Activated CD8-positive, alpha-beta T cell treated with anti-CD3 and anti-CD28 coated beads for 36 hours (primary cell): ENCODE measurements at regions not wholly inside any gene's neighbourhood (a gene's known extent, or its start where the extent isn't known, plus 50 kb on each side); places are given as distances from the start of the nearest gene placed in this dataset.

ENCODE experiments used
- ATAC-seq: fragments of 200-7000 bp; cut with Tn5 transposase; one replicate; pipeline ENCODE4 v1.10.0; 2021; ENCODE audit warnings: mild to moderate bottlenecking, moderate library complexity
- CTCF ChIA-PET: fragments of 350-600 bp; sonication (Branson Sonifier 250); formaldehyde crosslinking; loops from one replicate; lab custom pipeline; 2021; ENCODE audit warnings: antibody characterized with exemption; lab: Charles Lee
- POLR2A ChIA-PET: fragments of 350-600 bp; sonication (Branson Sonifier 250); formaldehyde crosslinking; loops from one replicate; lab custom pipeline; 2021; ENCODE audit warnings: antibody characterized with exemption; lab: Charles Lee
- DNase-seq: peaks from one replicate; pipeline ENCODE4 v3.0.0-alpha.2; 2020
- H3K27ac Mint-ChIP-seq: one replicate; pipeline ENCODE4 v1.8.0; 2021; ENCODE audit warnings: mild to moderate bottlenecking, mixed read lengths
- H3K27me3 Mint-ChIP-seq: one replicate; pipeline ENCODE4 v1.8.0; 2021; ENCODE audit warnings: mixed read lengths
- H3K36me3 Mint-ChIP-seq: one replicate; pipeline ENCODE4 v1.8.0; 2021; ENCODE audit warnings: low read depth, mixed read lengths
- H3K4me1 Mint-ChIP-seq: one replicate; pipeline ENCODE4 v1.8.0; 2021; ENCODE audit warnings: low read depth, mixed read lengths
- H3K4me3 Mint-ChIP-seq: one replicate; pipeline ENCODE4 v1.8.0; 2021; ENCODE audit warnings: mild to moderate bottlenecking, moderate library complexity, mixed read lengths
- H3K9me3 Mint-ChIP-seq: one replicate; pipeline ENCODE4 v1.8.0; 2021; ENCODE audit warnings: mixed read lengths
- intact Hi-C: fragments of 100-400 bp; cut with micrococcal nuclease; formaldehyde crosslinking; loops from one replicate; pipeline ENCODE4 v1.10.0; 2022
- TF ChIP-seq, protein P1 (sequence below): fragments of 200-600 bp; IDR thresholded peaks from one replicate; pipeline ENCODE4 v1.8.0; 2022; ENCODE audit warnings: antibody characterized with exemption, mild to moderate bottlenecking

DNA sequence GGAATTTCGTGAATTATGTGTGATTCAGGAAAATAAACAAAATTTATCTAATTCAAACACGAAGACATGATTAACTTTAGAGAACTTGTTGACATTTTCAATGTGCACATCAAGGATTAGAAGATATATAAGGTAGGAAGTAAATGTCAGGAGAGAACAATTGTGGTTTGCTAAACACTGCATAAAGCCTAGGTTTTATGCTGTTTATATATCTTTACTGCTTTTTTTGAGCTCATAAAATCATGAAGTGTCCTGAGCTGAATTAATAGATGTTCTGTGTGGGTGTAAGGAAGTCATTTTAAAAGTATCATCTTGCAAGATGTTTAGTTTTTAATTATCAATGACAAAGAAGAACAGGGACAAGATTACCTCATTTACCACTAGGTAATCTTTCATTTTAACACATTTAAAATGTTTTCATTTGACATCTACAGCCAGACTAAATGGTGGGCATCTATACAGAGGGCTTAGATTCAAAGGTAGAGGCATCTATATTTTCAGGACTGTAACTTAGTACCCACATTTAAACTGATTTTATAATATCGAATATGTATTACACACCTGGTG is 382.8 kb downstream of the ADAMTS20 start:
- H3K9me3 Mint-ChIP-seq = no peaks in the 10 kb centered on the region
- intact Hi-C loops = no loop called here
- ATAC-seq = no peak
- H3K27me3 Mint-ChIP-seq = no peaks in the 10 kb centered on the region
- POLR2A ChIA-PET = no interaction called here
- DNase-seq = no peak
- H3K4me1 Mint-ChIP-seq = no peaks in the 10 kb centered on the region
- TF ChIP-seq, protein P1, sequence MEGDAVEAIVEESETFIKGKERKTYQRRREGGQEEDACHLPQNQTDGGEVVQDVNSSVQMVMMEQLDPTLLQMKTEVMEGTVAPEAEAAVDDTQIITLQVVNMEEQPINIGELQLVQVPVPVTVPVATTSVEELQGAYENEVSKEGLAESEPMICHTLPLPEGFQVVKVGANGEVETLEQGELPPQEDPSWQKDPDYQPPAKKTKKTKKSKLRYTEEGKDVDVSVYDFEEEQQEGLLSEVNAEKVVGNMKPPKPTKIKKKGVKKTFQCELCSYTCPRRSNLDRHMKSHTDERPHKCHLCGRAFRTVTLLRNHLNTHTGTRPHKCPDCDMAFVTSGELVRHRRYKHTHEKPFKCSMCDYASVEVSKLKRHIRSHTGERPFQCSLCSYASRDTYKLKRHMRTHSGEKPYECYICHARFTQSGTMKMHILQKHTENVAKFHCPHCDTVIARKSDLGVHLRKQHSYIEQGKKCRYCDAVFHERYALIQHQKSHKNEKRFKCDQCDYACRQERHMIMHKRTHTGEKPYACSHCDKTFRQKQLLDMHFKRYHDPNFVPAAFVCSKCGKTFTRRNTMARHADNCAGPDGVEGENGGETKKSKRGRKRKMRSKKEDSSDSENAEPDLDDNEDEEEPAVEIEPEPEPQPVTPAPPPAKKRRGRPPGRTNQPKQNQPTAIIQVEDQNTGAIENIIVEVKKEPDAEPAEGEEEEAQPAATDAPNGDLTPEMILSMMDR = no peak
- no peak overlapping the region for H3K27ac Mint-ChIP-seq
- no peak overlapping the region for H3K4me3 Mint-ChIP-seq
- CTCF ChIA-PET = no interaction called here
- H3K36me3 Mint-ChIP-seq = no peaks in the 10 kb centered on the region

DNA sequence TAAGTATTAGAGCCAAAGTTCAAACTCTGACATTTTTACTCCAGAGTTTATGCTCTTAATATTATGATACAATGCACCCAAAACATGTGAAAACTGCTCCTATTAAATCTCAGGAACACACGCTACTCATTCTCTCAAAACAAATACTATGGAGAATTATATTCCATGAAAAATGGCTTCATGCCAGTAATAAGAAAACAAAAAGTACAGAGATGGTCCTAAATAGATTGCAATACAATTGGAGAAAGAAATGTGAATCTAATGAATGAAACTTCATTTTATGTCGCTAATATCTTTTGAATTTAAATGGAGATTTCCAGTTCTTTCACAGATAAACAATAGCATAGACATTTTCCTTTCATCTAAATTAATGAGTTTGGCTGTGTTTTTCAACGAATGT is 384.3 kb downstream of the ADAMTS20 start:
- H3K27ac Mint-ChIP-seq = no peak overlapping the region
- ATAC-seq = no peak
- H3K27me3 Mint-ChIP-seq = no peaks in the 10 kb centered on the region
- no peak for DNase-seq
- H3K4me3 Mint-ChIP-seq = no peak overlapping the region
- intact Hi-C loops = no loop called here
- H3K36me3 Mint-ChIP-seq = no peaks in the 10 kb centered on the region
- no peaks in the 10 kb centered on the region for H3K9me3 Mint-ChIP-seq
- H3K4me1 Mint-ChIP-seq = no peaks in the 10 kb centered on the region
- TF ChIP-seq, protein P1 = no peak
- ChIA-PET CTCF (no interaction called here), POLR2A (no interaction called here)

DNA sequence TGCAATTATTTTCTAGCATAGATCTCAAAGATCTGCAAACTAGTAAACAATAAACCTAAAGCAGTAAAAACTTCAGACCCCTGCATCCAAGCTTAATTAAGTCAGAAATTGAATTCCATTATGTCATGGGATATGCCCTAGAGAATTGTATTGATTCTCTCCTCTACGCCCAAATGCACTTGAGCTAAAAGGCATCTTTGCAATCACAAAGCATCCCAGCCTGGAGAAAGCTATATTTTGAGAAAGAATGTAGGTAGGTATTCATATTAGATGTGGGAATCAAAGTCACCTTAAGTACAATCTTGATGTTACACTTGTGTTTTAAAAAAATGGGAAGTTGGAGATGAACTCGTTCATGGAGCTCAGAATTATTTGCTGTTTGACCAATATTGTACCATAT is 386.7 kb downstream of the ADAMTS20 start:
- intact Hi-C loops = no loop called here
- no peaks in the 10 kb centered on the region for H3K36me3 Mint-ChIP-seq
- H3K4me1 Mint-ChIP-seq = no peaks in the 10 kb centered on the region
- H3K27me3 Mint-ChIP-seq = no peaks in the 10 kb centered on the region
- DNase-seq (no peak), ATAC-seq (no peak)
- H3K4me3 Mint-ChIP-seq = no peak overlapping the region
- ChIA-PET POLR2A (no interaction called here), CTCF (no interaction called here)
- TF ChIP-seq, protein P1 = no peak
- H3K9me3 Mint-ChIP-seq = peaks cover 2% of the 10 kb centered on the region
- no peak overlapping the region for H3K27ac Mint-ChIP-seq

DNA sequence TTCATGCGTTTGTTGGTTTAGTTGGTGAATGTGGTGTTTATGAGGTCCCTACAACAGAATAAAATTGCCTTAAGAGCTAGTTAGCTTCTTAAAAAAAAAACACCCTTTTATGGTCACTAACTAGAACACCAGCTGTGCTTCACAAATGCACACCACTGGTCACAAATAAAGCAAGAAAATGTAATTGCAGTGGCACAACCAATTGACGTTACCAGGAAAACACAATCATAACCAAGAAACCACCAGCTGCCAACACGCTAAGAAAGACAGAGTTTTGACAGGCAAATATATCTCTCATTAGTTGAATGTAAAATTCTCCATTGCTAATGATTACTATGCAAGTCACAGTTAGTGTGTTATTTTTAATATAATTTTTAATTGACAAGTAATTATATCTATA is 389.9 kb downstream of the ADAMTS20 start:
- H3K4me3 Mint-ChIP-seq = no peak overlapping the region
- intact Hi-C loops = no loop called here
- no peak overlapping the region for H3K27ac Mint-ChIP-seq
- peaks cover 2% of the 10 kb centered on the region for H3K9me3 Mint-ChIP-seq
- ChIA-PET CTCF (no interaction called here), POLR2A (no interaction called here)
- no peak for DNase-seq
- no peak for ATAC-seq
- TF ChIP-seq, protein P1 = no peak
- H3K4me1 Mint-ChIP-seq = no peaks in the 10 kb centered on the region
- H3K27me3 Mint-ChIP-seq = no peaks in the 10 kb centered on the region
- H3K36me3 Mint-ChIP-seq = no peaks in the 10 kb centered on the region

DNA sequence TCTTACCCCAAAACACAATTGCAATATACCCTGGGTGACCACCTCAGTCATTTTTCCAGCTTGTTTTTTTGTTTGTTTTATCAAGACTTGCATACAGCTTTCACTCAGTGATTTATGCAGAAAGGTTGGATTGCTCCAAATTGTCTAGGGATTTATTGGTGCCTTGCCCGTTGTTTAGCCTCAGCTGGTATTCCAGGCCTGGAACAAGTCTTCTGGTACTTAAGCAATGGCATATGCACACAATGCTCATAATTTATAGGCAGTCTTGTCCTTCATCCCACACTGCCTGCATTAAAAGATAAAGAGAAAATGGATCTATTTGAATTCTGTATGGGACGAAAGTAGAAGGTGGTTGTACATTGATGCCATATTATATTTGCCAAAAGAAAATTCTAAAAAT is 392.5 kb downstream of the ADAMTS20 start:
- ATAC-seq (no peak), DNase-seq (no peak)
- intact Hi-C loops = no loop called here
- no peaks in the 10 kb centered on the region for H3K4me1 Mint-ChIP-seq
- TF ChIP-seq, protein P1 = no peak
- H3K27me3 Mint-ChIP-seq = no peaks in the 10 kb centered on the region
- ChIA-PET CTCF (no interaction called here), POLR2A (no interaction called here)
- no peak overlapping the region for H3K4me3 Mint-ChIP-seq
- no peaks in the 10 kb centered on the region for H3K36me3 Mint-ChIP-seq
- no peak overlapping the region for H3K27ac Mint-ChIP-seq
- H3K9me3 Mint-ChIP-seq = peaks cover 2% of the 10 kb centered on the region
